Uterus (tissue), 3 donors: ENCODE measurements at regions not wholly inside any gene's neighbourhood (a gene's known extent, or its start where the extent isn't known, plus 50 kb on each side); places are given as distances from the start of the nearest gene placed in this dataset.
"Not testable (repeated sequence)": the region's sequence is repeated elsewhere in the genome, so short reads cannot be mapped to it uniquely, and the experiment has no call there.

ENCODE experiments used
- DNase-seq, 2 donors: peaks; one replicate each; pipeline ENCODE4 v3.0.0-alpha.2; 2019 to 2020
- H3K27ac ChIP-seq, 2 donors: fragments of 200-600 bp; sonication (generic); 1 replicate in 1 of 2; 2 replicates in 1 of 2; pipeline ENCODE4 v1.5.1; 2016 to 2018
- H3K27me3 ChIP-seq, 2 donors: fragments of 200-600 bp; sonication (generic); one replicate each; pipeline ENCODE4 v1.5.1; 2018 to 2019; ENCODE audit warnings: control low read depth in 1 of 2
- H3K36me3 ChIP-seq, 2 donors: fragments of 200-600 bp; sonication (generic); one replicate each; pipeline ENCODE4 v1.5.1; 2019; ENCODE audit warnings: control low read depth in 1 of 2
- H3K4me1 ChIP-seq, 2 donors: fragments of 200-600 bp; sonication (generic); one replicate each; pipeline ENCODE4 v1.5.1; 2018 to 2019; ENCODE audit warnings: control low read depth in 1 of 2
- H3K4me3 ChIP-seq, 2 donors: fragments of 200-600 bp; sonication (generic); 1 replicate in 1 of 2; 2 replicates in 1 of 2; pipeline ENCODE4 v1.5.1; 2018 to 2019; ENCODE audit warnings: mild to moderate bottlenecking in 1 of 2
- H3K9me3 ChIP-seq, 2 donors: fragments of 200-600 bp; sonication (generic); one replicate each; pipeline ENCODE4 v1.5.1; 2019; ENCODE audit warnings: control low read depth in 1 of 2
- POLR2A ChIP-seq, 2 donors: fragments of 450-650 bp; IDR thresholded peaks; one replicate each; pipeline ENCODE4 v1.6.1; 2016; ENCODE audit warnings: antibody characterized with exemption in 2 of 2, mild to moderate bottlenecking in 1 of 2, moderate library complexity in 1 of 2
- intact Hi-C: fragments of 100-400 bp; cut with DNase I; formaldehyde crosslinking; loops from one replicate; pipeline ENCODE4 v1.15.1; 2023; ENCODE audit warnings: low total_unique reads
- TF ChIP-seq, protein P1 (sequence below), 4 experiments: fragments of 200-600 bp in 2 of 4; fragments of 450-650 bp in 2 of 4; sonication (generic) in 2 of 4; IDR thresholded peaks; one replicate each; pipeline ENCODE4 v1.5.1; 2016 to 2019; ENCODE audit warnings: antibody characterized with exemption in 4 of 4, mild to moderate bottlenecking in 2 of 4, moderate library complexity in 1 of 4
- donor health status: DM: yes; HTN: yes; CAD: no.

DNA sequence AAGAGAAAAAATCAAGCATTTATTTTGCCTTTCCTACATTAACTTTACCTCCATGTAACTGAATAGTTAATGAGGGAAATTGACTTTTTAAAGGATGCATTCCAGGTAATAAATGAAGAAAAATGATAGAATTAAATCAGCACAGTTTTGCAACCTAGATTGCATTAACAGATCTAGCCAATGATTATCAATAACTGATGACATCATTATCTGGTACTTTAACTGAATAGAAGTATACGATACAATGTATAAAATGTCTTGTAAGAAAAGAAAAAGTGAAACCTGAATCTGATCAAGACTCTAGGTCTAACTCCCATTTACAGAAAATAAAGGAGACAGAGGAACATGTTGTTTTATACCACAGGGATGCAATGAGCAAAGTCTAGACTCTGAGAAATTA is 126.0 kb upstream of the XPO1 start:
- no peak for DNase-seq
- Histone ChIP-seq H3K27ac (no peak overlapping the region), H3K4me3 (no peak overlapping the region), H3K9me3 (no peaks in the 10 kb centered on the region), H3K27me3 (no peaks in the 10 kb centered on the region), H3K36me3 (no peaks in the 10 kb centered on the region), H3K4me1 (no peaks in the 10 kb centered on the region)
- intact Hi-C loops, result no loop called here
- TF ChIP-seq POLR2A (IDR thresholded peaks at IDR 0.05), result no peak
- TF ChIP-seq, protein P1, sequence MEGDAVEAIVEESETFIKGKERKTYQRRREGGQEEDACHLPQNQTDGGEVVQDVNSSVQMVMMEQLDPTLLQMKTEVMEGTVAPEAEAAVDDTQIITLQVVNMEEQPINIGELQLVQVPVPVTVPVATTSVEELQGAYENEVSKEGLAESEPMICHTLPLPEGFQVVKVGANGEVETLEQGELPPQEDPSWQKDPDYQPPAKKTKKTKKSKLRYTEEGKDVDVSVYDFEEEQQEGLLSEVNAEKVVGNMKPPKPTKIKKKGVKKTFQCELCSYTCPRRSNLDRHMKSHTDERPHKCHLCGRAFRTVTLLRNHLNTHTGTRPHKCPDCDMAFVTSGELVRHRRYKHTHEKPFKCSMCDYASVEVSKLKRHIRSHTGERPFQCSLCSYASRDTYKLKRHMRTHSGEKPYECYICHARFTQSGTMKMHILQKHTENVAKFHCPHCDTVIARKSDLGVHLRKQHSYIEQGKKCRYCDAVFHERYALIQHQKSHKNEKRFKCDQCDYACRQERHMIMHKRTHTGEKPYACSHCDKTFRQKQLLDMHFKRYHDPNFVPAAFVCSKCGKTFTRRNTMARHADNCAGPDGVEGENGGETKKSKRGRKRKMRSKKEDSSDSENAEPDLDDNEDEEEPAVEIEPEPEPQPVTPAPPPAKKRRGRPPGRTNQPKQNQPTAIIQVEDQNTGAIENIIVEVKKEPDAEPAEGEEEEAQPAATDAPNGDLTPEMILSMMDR (IDR thresholded peaks at IDR 0.05), result no peak

DNA sequence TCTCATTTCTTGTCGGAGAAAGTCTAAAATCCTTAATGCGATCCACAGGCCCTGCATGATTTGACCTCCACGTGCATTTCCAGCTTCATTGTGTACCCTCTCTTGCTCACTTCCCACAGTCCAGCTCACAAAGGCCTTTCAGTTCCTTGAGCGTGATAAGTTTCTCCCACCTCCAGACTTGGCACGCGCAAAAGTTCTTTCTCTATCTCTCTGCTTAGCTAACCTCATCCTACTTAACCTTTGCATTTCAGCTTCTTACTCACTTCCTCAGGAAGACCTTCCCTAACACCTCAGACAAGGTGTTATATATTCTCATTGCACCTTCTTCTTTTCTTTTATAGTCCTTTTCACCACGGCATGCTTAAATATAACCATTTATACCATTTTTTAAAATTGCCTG is 124.8 kb upstream of the XPO1 start:
- H3K36me3 ChIP-seq, result no peaks in the 10 kb centered on the region
- intact Hi-C loops, result no loop called here
- H3K27me3 ChIP-seq, result no peaks in the 10 kb centered on the region
- no peak overlapping the region for H3K27ac ChIP-seq
- no peaks in the 10 kb centered on the region for H3K4me1 ChIP-seq
- TF ChIP-seq, protein P1 (IDR thresholded peaks at IDR 0.05), result no peak
- TF ChIP-seq POLR2A (IDR thresholded peaks at IDR 0.05), result no peak
- no peak overlapping the region for H3K4me3 ChIP-seq
- DNase-seq, result no peak
- no peaks in the 10 kb centered on the region for H3K9me3 ChIP-seq

- Histone ChIP-seq H3K4me1 (no peaks in the 10 kb centered on the region), H3K36me3 (no peaks in the 10 kb centered on the region), H3K27ac (no peak overlapping the region), H3K27me3 (no peaks in the 10 kb centered on the region), H3K9me3 (no peaks in the 10 kb centered on the region), H3K4me3 (no peak overlapping the region)
- no peak for DNase-seq
- TF ChIP-seq, protein P1 (IDR thresholded peaks at IDR 0.05), result no peak
- no peak for TF ChIP-seq POLR2A (IDR thresholded peaks at IDR 0.05)
- intact Hi-C loops, result no loop called here
Observed at GRCh38 chr2:61660511-61661388, 122.6 kb upstream of the XPO1 start.

DNA sequence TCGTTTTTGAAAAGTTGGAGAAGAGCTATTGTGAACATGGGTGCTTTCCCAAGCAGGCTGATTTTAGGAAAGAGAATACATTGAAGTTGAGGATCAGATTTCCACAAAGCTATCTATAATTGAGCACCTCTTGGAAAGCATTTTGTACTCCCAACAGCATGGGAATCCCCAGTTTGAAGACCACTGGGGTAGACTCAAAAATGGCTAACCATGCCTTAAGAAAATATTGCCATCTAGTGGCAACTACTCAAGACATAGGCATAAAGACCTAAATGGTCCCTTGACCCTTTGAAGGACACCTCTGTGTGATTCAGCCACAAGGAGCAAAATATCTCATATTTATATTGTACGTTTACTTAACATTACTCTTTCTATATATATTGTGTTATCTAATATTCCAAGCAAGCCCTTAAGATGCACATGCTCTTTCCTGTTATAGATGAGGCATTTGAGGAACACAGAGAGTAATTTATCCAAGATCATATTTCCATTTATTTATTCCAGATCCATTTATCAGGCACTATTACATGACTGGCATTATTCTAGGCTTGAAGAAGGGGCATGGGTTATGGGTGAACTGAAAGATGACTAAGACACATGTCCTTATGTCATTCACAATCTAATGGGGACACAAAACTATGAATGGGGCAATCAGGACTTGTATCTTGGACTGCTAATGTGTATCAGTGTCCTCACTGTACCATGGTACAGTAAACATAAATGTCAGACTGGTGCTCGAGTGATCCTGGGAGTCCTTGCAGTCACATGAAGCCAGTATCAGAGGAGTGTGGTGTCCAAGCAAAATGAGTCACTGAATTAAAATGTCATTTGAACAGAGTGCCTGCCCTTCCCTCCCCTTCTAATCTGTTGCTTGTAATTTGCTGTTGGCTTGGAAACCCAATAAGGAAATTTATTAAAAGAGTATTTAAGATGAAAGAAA is 121.0 kb upstream of the XPO1 start:
- DNase-seq, result no peak
- no peaks in the 10 kb centered on the region for H3K27me3 ChIP-seq
- no peak overlapping the region for H3K27ac ChIP-seq
- TF ChIP-seq, protein P1 (IDR thresholded peaks at IDR 0.05), result peak in 2 of 4 experiments; percentile 13 to 30
- no peak for TF ChIP-seq POLR2A (IDR thresholded peaks at IDR 0.05)
- no peak overlapping the region for H3K4me3 ChIP-seq
- no peaks in the 10 kb centered on the region for H3K36me3 ChIP-seq
- intact Hi-C loops, result no loop called here
- no peaks in the 10 kb centered on the region for H3K4me1 ChIP-seq
- H3K9me3 ChIP-seq, result no peaks in the 10 kb centered on the region

DNA sequence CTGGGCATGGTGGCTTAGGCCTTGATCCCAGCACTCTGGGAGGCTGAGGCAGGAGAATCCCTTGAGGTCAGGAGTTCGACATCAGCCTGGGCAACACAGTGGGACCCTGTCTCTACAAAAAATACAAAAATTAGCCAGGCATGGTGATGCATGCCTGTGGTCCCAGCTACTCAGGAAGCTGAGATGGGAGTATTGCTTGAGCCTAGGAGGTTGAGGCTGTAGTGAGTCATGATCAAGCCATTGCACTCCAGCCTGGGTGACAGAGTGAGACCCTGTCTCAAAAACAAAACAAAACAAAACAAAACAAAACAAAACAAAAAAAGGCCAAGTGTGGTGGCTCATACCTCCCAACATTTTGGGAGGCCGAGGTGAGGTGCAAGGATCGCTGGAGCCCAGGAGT is 111.8 kb upstream of the XPO1 start:
- intact Hi-C loops, H3K36me3 ChIP-seq, H3K27me3 ChIP-seq, H3K27ac ChIP-seq, DNase-seq, H3K4me1 ChIP-seq, H3K4me3 ChIP-seq, H3K9me3 ChIP-seq: not testable (repeated sequence)
